B cell (primary cell): ENCODE measurements at regions not wholly inside any gene's neighbourhood (a gene's known extent, or its start where the extent isn't known, plus 50 kb on each side); places are given as distances from the start of the nearest gene placed in this dataset.

ENCODE experiments used
- ATAC-seq: fragments of 200-7000 bp; cut with Tn5 transposase; one replicate; pipeline ENCODE4 v1.10.0; 2021; ENCODE audit warnings: low read depth, mild to moderate bottlenecking, moderate number of reproducible peaks, moderate library complexity
- CTCF ChIA-PET: fragments of 350-600 bp; sonication (Branson Sonifier 250); formaldehyde crosslinking; loops from one replicate; lab custom pipeline; 2021; ENCODE audit warnings: antibody characterized with exemption, inconsistent platforms; lab: Charles Lee
- POLR2A ChIA-PET: fragments of 350-600 bp; sonication (Branson Sonifier 250); formaldehyde crosslinking; loops from one replicate; lab custom pipeline; 2021; ENCODE audit warnings: antibody characterized with exemption; lab: Charles Lee
- DNase-seq: peaks from one replicate; pipeline ENCODE4 v3.0.0; 2013
- H2AFZ ChIP-seq: 2 replicates; pipeline ENCODE4 v1.6.1; 2012; ENCODE audit warnings: mild to moderate bottlenecking, low read depth, low read length; ENCODE audit not compliant: insufficient read depth, poor library complexity, severe bottlenecking
- H3K27ac ChIP-seq, 2 donors: 1 replicate in 1 of 2; 2 replicates in 1 of 2; pipeline ENCODE4 v1.5.1; 2012 to 2013; ENCODE audit warnings: low read length in 2 of 2, mild to moderate bottlenecking in 2 of 2, moderate library complexity in 1 of 2
- H3K27me3 ChIP-seq, 4 experiments: fragments of 200-600 bp in 1 of 4; sonication (generic) in 1 of 4; replicated peaks in 1 of 4; 1 replicate in 2 of 4; 2 replicates in 2 of 4; pipeline versions ENCODE4 v1.6.1 to v1.7.0; 2013 to 2016; ENCODE audit warnings: low read length in 3 of 4, mild to moderate bottlenecking in 2 of 4, mixed read lengths in 1 of 4, moderate library complexity in 1 of 4; ENCODE audit not compliant: insufficient read depth in 4 of 4, control insufficient read depth in 3 of 4; ENCODE audit errors: control extremely low read depth in 1 of 4
- H3K36me3 ChIP-seq, 2 experiments: replicated peaks in 1 of 2; 1 replicate in 1 of 2; 2 replicates in 1 of 2; pipeline versions ENCODE4 v1.6.1 to v1.7.1; 2013; ENCODE audit warnings: low read length in 1 of 2; ENCODE audit not compliant: insufficient read depth in 2 of 2, control insufficient read depth in 1 of 2; ENCODE audit errors: control extremely low read depth in 1 of 2, extremely low read depth in 1 of 2
- H3K4me1 ChIP-seq, 2 donors: fragments of 200-600 bp in 1 of 2; sonication (generic) in 1 of 2; 1 replicate in 1 of 2; 2 replicates in 1 of 2; pipeline versions ENCODE4 v1.5.1 to v1.6.1; 2013 to 2017; ENCODE audit warnings: low read length in 2 of 2; ENCODE audit not compliant: control insufficient read depth in 2 of 2, insufficient read depth in 2 of 2
- H3K4me2 ChIP-seq: replicated peaks from 2 replicates; pipeline ENCODE3; 2012; ENCODE audit warnings: mild to moderate bottlenecking, low read depth, low read length; ENCODE audit not compliant: poor library complexity, severe bottlenecking
- H3K4me3 ChIP-seq, 5 experiments: fragments of 200-600 bp in 1 of 5; sonication (generic) in 1 of 5; 1 replicate in 3 of 5; 2 replicates in 2 of 5; pipeline versions ENCODE4 v1.5.1 to v1.7.0; 2011 to 2016; ENCODE audit warnings: low read length in 4 of 5, mild to moderate bottlenecking in 4 of 5, low read depth in 2 of 5, control low read depth in 1 of 5, moderate library complexity in 1 of 5; ENCODE audit not compliant: insufficient read depth in 1 of 5; ENCODE audit errors: control extremely low read depth in 1 of 5, extremely low read depth in 1 of 5
- H3K79me2 ChIP-seq: fragments of 200-600 bp; sonication (generic); one replicate; pipeline ENCODE4 v1.6.0; 2016; ENCODE audit warnings: low read length; ENCODE audit not compliant: control insufficient read depth, insufficient read depth
- H3K9ac ChIP-seq: fragments of 200-600 bp; sonication (generic); 2 replicates; pipeline ENCODE4 v1.6.1; 2017; ENCODE audit warnings: mild to moderate bottlenecking, low read length, moderate library complexity
- H3K9me3 ChIP-seq, 3 donors: one replicate each; pipeline versions ENCODE4 v1.6.1 to v1.7.1; 2013; ENCODE audit warnings: low read length in 2 of 3; ENCODE audit not compliant: control insufficient read depth in 2 of 3, insufficient read depth in 1 of 3; ENCODE audit errors: control extremely low read depth in 1 of 3
- H4K20me1 ChIP-seq: 2 replicates; pipeline ENCODE4 v1.6.0; 2012; ENCODE audit warnings: mild to moderate bottlenecking, low read length; ENCODE audit not compliant: insufficient read depth, control insufficient read depth, poor library complexity, severe bottlenecking
- H3K27ac Mint-ChIP-seq: one replicate; pipeline ENCODE4 v1.8.0; 2021; ENCODE audit warnings: mixed read lengths
- H3K27me3 Mint-ChIP-seq: one replicate; pipeline ENCODE4 v1.8.0; 2021; ENCODE audit warnings: mixed read lengths
- H3K4me1 Mint-ChIP-seq: one replicate; pipeline ENCODE4 v1.8.0; 2021; ENCODE audit warnings: mixed read lengths
- H3K4me3 Mint-ChIP-seq: one replicate; pipeline ENCODE4 v1.8.0; 2021; ENCODE audit warnings: mixed read lengths
- H3K9me3 Mint-ChIP-seq: one replicate; pipeline ENCODE4 v1.8.0; 2022; ENCODE audit warnings: mixed read lengths; ENCODE audit not compliant: insufficient read depth
- EZH2 ChIP-seq: IDR thresholded peaks from 2 replicates; pipeline ENCODE4 v1.6.1; 2012; ENCODE audit warnings: borderline replicate concordance, low read depth, mild to moderate bottlenecking, moderate library complexity, low read length; ENCODE audit not compliant: insufficient read depth, poor library complexity, severe bottlenecking
- WGBS: methylation state at CpG from one replicate; pipeline ENCODE4 v1.1.5; 2013; ENCODE audit warnings: missing lambda C conversion rate; ENCODE audit not compliant: insufficient coverage; 5-methylcytosine and 5-hydroxymethylcytosine counted together
- intact Hi-C: fragments of 100-400 bp; cut with micrococcal nuclease; formaldehyde crosslinking; loops from one replicate; pipeline ENCODE4 v1.10.0; 2022
- TF ChIP-seq, protein P1 (sequence below): fragments of 200-600 bp; IDR thresholded peaks from one replicate; pipeline ENCODE4 v1.8.0; 2022; ENCODE audit warnings: antibody characterized with exemption, mild to moderate bottlenecking

- CTCF ChIA-PET: no interaction called here
- POLR2A ChIA-PET: no interaction called here
- H3K27ac ChIP-seq: no peak overlapping the region
- Mint-ChIP-seq H3K9me3 (no peaks in the 10 kb centered on the region), H3K4me3 (no peak overlapping the region), H3K27me3 (no peaks in the 10 kb centered on the region), H3K4me1 (no peaks in the 10 kb centered on the region), H3K27ac (no peak overlapping the region)
- no peak overlapping the region for H3K4me2 ChIP-seq
- WGBS: 95% methylated on average over 3 of the region's 7 CpGs
- peaks cover 0 to 5% (median 0%) of the 10 kb centered on the region in 3 donors for H3K9me3 ChIP-seq
- no peak overlapping the region for H3K4me3 ChIP-seq
- TF ChIP-seq EZH2: no peak
- TF ChIP-seq, protein P1, sequence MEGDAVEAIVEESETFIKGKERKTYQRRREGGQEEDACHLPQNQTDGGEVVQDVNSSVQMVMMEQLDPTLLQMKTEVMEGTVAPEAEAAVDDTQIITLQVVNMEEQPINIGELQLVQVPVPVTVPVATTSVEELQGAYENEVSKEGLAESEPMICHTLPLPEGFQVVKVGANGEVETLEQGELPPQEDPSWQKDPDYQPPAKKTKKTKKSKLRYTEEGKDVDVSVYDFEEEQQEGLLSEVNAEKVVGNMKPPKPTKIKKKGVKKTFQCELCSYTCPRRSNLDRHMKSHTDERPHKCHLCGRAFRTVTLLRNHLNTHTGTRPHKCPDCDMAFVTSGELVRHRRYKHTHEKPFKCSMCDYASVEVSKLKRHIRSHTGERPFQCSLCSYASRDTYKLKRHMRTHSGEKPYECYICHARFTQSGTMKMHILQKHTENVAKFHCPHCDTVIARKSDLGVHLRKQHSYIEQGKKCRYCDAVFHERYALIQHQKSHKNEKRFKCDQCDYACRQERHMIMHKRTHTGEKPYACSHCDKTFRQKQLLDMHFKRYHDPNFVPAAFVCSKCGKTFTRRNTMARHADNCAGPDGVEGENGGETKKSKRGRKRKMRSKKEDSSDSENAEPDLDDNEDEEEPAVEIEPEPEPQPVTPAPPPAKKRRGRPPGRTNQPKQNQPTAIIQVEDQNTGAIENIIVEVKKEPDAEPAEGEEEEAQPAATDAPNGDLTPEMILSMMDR: no peak
- no peak for DNase-seq
- H3K36me3 ChIP-seq: no peaks in the 10 kb centered on the region
- no peak overlapping the region for H2AFZ ChIP-seq
- H3K79me2 ChIP-seq: no peaks in the 10 kb centered on the region
- intact Hi-C loops: no loop called here
- H3K9ac ChIP-seq: no peak overlapping the region
- no peak for ATAC-seq
- H3K4me1 ChIP-seq: no peaks in the 10 kb centered on the region
- H3K27me3 ChIP-seq: no peaks in the 10 kb centered on the region
- no peaks in the 10 kb centered on the region for H4K20me1 ChIP-seq
Measured at GRCh38 chr4:181860157-181860556, 383.0 kb upstream of the TENM3 start.

- Histone ChIP-seq H3K4me3 (no peak overlapping the region), H3K27me3 (no peaks in the 10 kb centered on the region), H3K4me1 (no peaks in the 10 kb centered on the region), H3K36me3 (no peaks in the 10 kb centered on the region), H3K9me3 (peaks cover 0 to 5% (median 0%) of the 10 kb centered on the region in 3 donors), H3K9ac (no peak overlapping the region), H3K79me2 (no peaks in the 10 kb centered on the region), H4K20me1 (no peaks in the 10 kb centered on the region), H3K27ac (no peak overlapping the region), H3K4me2 (no peak overlapping the region), H2AFZ (no peak overlapping the region)
- TF ChIP-seq, protein P1: no peak
- no peak for TF ChIP-seq EZH2
- no peak overlapping the region for H3K27ac Mint-ChIP-seq
- intact Hi-C loops: no loop called here
- H3K27me3 Mint-ChIP-seq: no peaks in the 10 kb centered on the region
- H3K4me1 Mint-ChIP-seq: no peaks in the 10 kb centered on the region
- H3K4me3 Mint-ChIP-seq: no peak overlapping the region
- ChIA-PET CTCF (no interaction called here), POLR2A (no interaction called here)
- DNase-seq (no peak), ATAC-seq (no peak)
- peaks cover 2% of the 10 kb centered on the region for H3K9me3 Mint-ChIP-seq
- WGBS: no CpG with 5 or more reads among the region's 4 CpGs
Measured at GRCh38 chr4:181860668-181861067, 382.5 kb upstream of the TENM3 start.
